Sigmoid colon (tissue), 6 donors: ENCODE measurements at regions not wholly inside any gene's neighbourhood (a gene's known extent, or its start where the extent isn't known, plus 50 kb on each side); places are given as distances from the start of the nearest gene placed in this dataset.

Experiments used
- DNase-seq: peaks from one replicate; pipeline ENCODE4 v3.0.0-alpha.2; 2019
- H3K27ac ChIP-seq, 4 donors: fragments of 200-600 bp; sonication (generic); one replicate each; pipeline ENCODE4 v1.5.1; 2016 to 2019; ENCODE audit warnings: mild to moderate bottlenecking in 1 of 4
- H3K27me3 ChIP-seq, 3 donors: fragments of 200-600 bp; sonication (generic); one replicate each; pipeline ENCODE4 v1.5.1; 2019; ENCODE audit warnings: mild to moderate bottlenecking in 1 of 3
- H3K36me3 ChIP-seq, 4 donors: fragments of 200-600 bp; sonication (generic); one replicate each; pipeline ENCODE4 v1.5.1; 2016 to 2019
- H3K4me1 ChIP-seq, 4 donors: fragments of 200-600 bp; sonication (generic); one replicate each; pipeline ENCODE4 v1.5.1; 2017 to 2019
- H3K4me3 ChIP-seq, 4 donors: fragments of 200-600 bp; sonication (generic); one replicate each; pipeline ENCODE4 v1.5.1; 2017 to 2019; ENCODE audit warnings: mild to moderate bottlenecking in 2 of 4, moderate library complexity in 1 of 4
- H3K9me3 ChIP-seq, 4 donors: fragments of 200-600 bp in 3 of 4; sonication (generic) in 3 of 4; one replicate each; pipeline versions ENCODE4 v1.5.1 to v1.6.1; 2013 to 2019
- EP300 ChIP-seq, 4 donors: sonication (generic); formaldehyde crosslinking; IDR thresholded peaks; one replicate each; pipeline ENCODE4 v1.6.1; 2017; ENCODE audit warnings: antibody characterized with exemption in 4 of 4
- POLR2A ChIP-seq, 2 donors: fragments of 450-650 bp; IDR thresholded peaks; one replicate each; pipeline ENCODE4 v1.6.1; 2016; ENCODE audit warnings: antibody characterized with exemption in 2 of 2, mild to moderate bottlenecking in 2 of 2, moderate library complexity in 2 of 2
- POLR2AphosphoS5 ChIP-seq, 4 donors: sonication (generic); formaldehyde crosslinking; IDR thresholded peaks; one replicate each; pipeline ENCODE4 v1.6.1; 2017; ENCODE audit warnings: antibody characterized with exemption in 4 of 4
- WGBS, 2 donors: extraction: QIAGEN DNeasy Blood & Tissue Kit; methylation state at CpG; one replicate each; pipeline ENCODE4 v1.1.7; 2013; 5-methylcytosine and 5-hydroxymethylcytosine counted together
- intact Hi-C: fragments of 100-400 bp; cut with DNase I; formaldehyde crosslinking; loops from one replicate; pipeline ENCODE4 v1.15.1; 2023
- TF ChIP-seq, protein P1 (sequence below), 4 experiments: fragments of 450-650 bp in 3 of 4; fragments of 200-600 bp in 1 of 4; IDR thresholded peaks; one replicate each; pipeline ENCODE4 v1.5.1; 2016 to 2019; ENCODE audit warnings: antibody characterized with exemption in 4 of 4, mild to moderate bottlenecking in 3 of 4, moderate library complexity in 2 of 4
- donor health status: healthy with polysubstance abuse.
- donor health status: healthy.

DNA sequence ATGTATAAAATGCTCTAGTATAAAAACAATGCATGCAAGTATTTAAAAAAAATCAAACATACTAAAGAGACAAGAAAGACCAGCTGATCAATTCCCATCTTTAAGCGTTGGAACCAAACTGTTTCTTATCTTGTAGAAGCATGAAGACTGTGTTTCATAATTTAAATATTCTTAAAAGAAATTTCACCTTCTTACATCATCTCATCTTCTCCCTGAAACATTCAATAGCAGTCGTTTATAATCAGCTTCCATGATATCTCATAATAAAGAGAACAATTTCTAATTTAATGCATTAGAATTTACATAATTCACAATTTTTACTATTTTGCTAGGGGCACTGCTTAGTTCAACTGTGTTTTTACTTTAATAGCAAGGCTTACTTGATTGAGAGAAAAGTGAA is 468.1 kb upstream of the MARCKS start:
- H3K27ac ChIP-seq = no peak overlapping the region
- no peaks in the 10 kb centered on the region for H3K9me3 ChIP-seq
- H3K36me3 ChIP-seq = no peaks in the 10 kb centered on the region
- no peak overlapping the region for H3K4me3 ChIP-seq
- intact Hi-C loops = no loop called here
- WGBS, 2 donors = 86 to 90% methylated on average over 2 of the region's 2 CpGs
- no peak for TF ChIP-seq POLR2AphosphoS5 (IDR thresholded peaks at IDR 0.05)
- no peak for TF ChIP-seq EP300 (IDR thresholded peaks at IDR 0.05)
- no peak for TF ChIP-seq POLR2A (IDR thresholded peaks at IDR 0.05)
- TF ChIP-seq, protein P1, sequence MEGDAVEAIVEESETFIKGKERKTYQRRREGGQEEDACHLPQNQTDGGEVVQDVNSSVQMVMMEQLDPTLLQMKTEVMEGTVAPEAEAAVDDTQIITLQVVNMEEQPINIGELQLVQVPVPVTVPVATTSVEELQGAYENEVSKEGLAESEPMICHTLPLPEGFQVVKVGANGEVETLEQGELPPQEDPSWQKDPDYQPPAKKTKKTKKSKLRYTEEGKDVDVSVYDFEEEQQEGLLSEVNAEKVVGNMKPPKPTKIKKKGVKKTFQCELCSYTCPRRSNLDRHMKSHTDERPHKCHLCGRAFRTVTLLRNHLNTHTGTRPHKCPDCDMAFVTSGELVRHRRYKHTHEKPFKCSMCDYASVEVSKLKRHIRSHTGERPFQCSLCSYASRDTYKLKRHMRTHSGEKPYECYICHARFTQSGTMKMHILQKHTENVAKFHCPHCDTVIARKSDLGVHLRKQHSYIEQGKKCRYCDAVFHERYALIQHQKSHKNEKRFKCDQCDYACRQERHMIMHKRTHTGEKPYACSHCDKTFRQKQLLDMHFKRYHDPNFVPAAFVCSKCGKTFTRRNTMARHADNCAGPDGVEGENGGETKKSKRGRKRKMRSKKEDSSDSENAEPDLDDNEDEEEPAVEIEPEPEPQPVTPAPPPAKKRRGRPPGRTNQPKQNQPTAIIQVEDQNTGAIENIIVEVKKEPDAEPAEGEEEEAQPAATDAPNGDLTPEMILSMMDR (IDR thresholded peaks at IDR 0.05) = no peak
- no peaks in the 10 kb centered on the region for H3K27me3 ChIP-seq
- H3K4me1 ChIP-seq = no peaks in the 10 kb centered on the region
- no peak for DNase-seq

DNA sequence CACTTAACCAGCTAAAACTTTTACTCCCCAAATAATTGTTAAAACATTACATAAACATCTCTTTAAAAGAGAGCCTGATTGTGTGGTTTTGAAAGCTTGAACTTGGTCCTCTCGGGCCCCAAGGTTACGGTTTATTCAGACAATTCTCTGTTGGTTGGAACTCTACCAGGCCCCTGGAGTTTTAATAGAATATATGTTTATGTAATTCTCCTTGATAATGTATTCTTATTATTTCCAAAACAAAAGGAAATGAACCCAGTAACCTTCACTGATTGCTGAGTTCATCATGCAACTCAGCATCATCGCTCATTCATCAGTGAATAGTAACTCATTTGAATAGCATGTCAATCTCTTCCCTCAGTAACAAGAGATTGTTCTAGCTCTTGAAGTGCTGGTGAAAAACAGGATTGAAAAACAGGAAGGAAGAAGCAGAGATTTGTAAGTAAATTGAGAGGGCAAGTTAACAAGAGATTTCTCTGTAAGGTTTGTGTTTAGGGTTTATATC is 464.5 kb upstream of the MARCKS start:
- no peaks in the 10 kb centered on the region for H3K36me3 ChIP-seq
- DNase-seq = no peak
- 90 to 96% methylated on average over 3 of the region's 3 CpGs for WGBS, 2 donors
- TF ChIP-seq EP300 (IDR thresholded peaks at IDR 0.05) (no peak), POLR2AphosphoS5 (IDR thresholded peaks at IDR 0.05) (no peak), POLR2A (IDR thresholded peaks at IDR 0.05) (no peak)
- TF ChIP-seq, protein P1 (IDR thresholded peaks at IDR 0.05) = no peak
- no peaks in the 10 kb centered on the region for H3K27me3 ChIP-seq
- H3K27ac ChIP-seq = no peak overlapping the region
- H3K4me1 ChIP-seq = no peaks in the 10 kb centered on the region
- H3K9me3 ChIP-seq = no peaks in the 10 kb centered on the region
- H3K4me3 ChIP-seq = no peak overlapping the region
- intact Hi-C loops = no loop called here

DNA sequence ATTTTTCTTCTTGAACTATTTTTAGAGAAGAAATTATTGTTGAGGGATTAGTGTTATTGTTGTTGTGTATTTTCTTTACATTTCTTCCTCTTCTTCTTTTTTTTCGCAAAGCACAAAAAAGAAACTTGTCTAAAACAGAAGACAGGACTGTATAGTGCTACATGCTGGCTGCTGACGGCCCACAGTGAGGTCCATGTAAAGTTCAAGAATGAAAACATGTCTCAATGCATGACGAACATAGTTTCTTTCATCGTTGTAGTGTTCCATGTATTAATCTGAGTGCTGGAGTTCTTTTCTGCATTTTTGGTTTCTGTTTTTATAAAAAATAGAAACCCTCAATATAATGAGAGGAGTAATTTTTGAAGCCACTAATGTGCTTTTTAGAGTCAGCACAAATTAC is 462.9 kb upstream of the MARCKS start:
- no peaks in the 10 kb centered on the region for H3K36me3 ChIP-seq
- no peak overlapping the region for H3K4me3 ChIP-seq
- no peaks in the 10 kb centered on the region for H3K27me3 ChIP-seq
- H3K9me3 ChIP-seq = no peaks in the 10 kb centered on the region
- intact Hi-C loops = no loop called here
- WGBS, 2 donors = 91% methylated on average over 4 of the region's 4 CpGs
- H3K27ac ChIP-seq = no peak overlapping the region
- H3K4me1 ChIP-seq = no peaks in the 10 kb centered on the region
- DNase-seq = no peak
- no peak for TF ChIP-seq POLR2AphosphoS5 (IDR thresholded peaks at IDR 0.05)
- no peak for TF ChIP-seq EP300 (IDR thresholded peaks at IDR 0.05)
- TF ChIP-seq, protein P1 (IDR thresholded peaks at IDR 0.05) = no peak
- no peak for TF ChIP-seq POLR2A (IDR thresholded peaks at IDR 0.05)

GRCh38 chr6:113394729-113395128 is 462.4 kb upstream of the MARCKS start:
- Histone ChIP-seq H3K27me3 (no peaks in the 10 kb centered on the region), H3K4me3 (no peak overlapping the region), H3K4me1 (no peaks in the 10 kb centered on the region), H3K9me3 (no peaks in the 10 kb centered on the region), H3K36me3 (no peaks in the 10 kb centered on the region), H3K27ac (no peak overlapping the region)
- TF ChIP-seq POLR2AphosphoS5 (IDR thresholded peaks at IDR 0.05) = no peak
- TF ChIP-seq, protein P1 (IDR thresholded peaks at IDR 0.05) = no peak
- no peak for TF ChIP-seq EP300 (IDR thresholded peaks at IDR 0.05)
- no peak for TF ChIP-seq POLR2A (IDR thresholded peaks at IDR 0.05)
- intact Hi-C loops = no loop called here
- WGBS, 2 donors = 93 to 96% methylated on average over 2 of the region's 2 CpGs
- no peak for DNase-seq

DNA sequence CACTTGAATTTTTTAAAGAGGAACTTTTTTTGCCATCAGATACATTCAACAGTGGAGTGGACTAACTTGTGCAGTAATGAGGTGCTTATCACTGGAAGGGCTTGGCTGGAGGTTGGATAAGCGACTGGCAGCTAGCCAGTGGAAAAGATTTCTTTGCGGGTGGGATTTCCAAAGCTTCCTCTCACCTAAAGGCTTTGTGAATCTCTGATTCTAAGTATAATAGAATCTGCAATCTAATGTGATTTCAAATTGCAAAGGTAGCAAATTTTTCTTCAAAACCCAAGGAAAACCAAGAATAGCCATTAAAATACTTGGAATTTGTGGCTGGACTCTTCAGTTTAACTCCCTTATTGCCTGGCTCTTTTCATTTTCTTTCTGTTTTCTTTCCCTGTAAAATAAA is 460.4 kb upstream of the MARCKS start:
- TF ChIP-seq POLR2AphosphoS5 (IDR thresholded peaks at IDR 0.05) (no peak), POLR2A (IDR thresholded peaks at IDR 0.05) (no peak), EP300 (IDR thresholded peaks at IDR 0.05) (no peak)
- TF ChIP-seq, protein P1 (IDR thresholded peaks at IDR 0.05) = no peak

More for the DNA sequence above, 460.4 kb upstream of the MARCKS start:
- Histone ChIP-seq H3K4me1 (no peaks in the 10 kb centered on the region), H3K4me3 (no peak overlapping the region), H3K27ac (no peak overlapping the region), H3K36me3 (no peaks in the 10 kb centered on the region), H3K27me3 (no peaks in the 10 kb centered on the region), H3K9me3 (no peaks in the 10 kb centered on the region)
- intact Hi-C loops = no loop called here
- 89% methylated on average over 2 of the region's 2 CpGs for WGBS, 2 donors
- no peak for DNase-seq
